T-helper 2 cell treated with Interferon-gamma antibody and Interleukin-4, amounts not matched to agents 5 μg/mL and 100 μg/mL, for 36 hours (primary cell): ENCODE measurements at regions not wholly inside any gene's neighbourhood (a gene's known extent, or its start where the extent isn't known, plus 50 kb on each side); places are given as distances from the start of the nearest gene placed in this dataset.
"Not testable (repeated sequence)": the region's sequence is repeated elsewhere in the genome, so short reads cannot be mapped to it uniquely, and the experiment has no call there.

Experiments
- DNase-seq: peaks from one replicate; pipeline ENCODE4 v3.0.0; 2021; ENCODE audit warnings: low spot score
- H3K27ac Mint-ChIP-seq: one replicate; pipeline ENCODE4 v1.8.0; 2021; ENCODE audit warnings: mild to moderate bottlenecking, mixed read lengths
- H3K27me3 Mint-ChIP-seq: one replicate; pipeline ENCODE4 v1.8.0; 2021; ENCODE audit warnings: low read depth, mixed read lengths
- H3K36me3 Mint-ChIP-seq: one replicate; pipeline ENCODE4 v1.8.0; 2021; ENCODE audit warnings: low read depth, mixed read lengths
- H3K4me1 Mint-ChIP-seq: one replicate; pipeline ENCODE4 v1.8.0; 2021; ENCODE audit warnings: low read depth, mixed read lengths
- H3K4me3 Mint-ChIP-seq: one replicate; pipeline ENCODE4 v1.8.0; 2022; ENCODE audit warnings: mild to moderate bottlenecking, moderate library complexity, mixed read lengths
- H3K9me3 Mint-ChIP-seq: one replicate; pipeline ENCODE4 v1.8.0; 2021; ENCODE audit warnings: mixed read lengths

DNA sequence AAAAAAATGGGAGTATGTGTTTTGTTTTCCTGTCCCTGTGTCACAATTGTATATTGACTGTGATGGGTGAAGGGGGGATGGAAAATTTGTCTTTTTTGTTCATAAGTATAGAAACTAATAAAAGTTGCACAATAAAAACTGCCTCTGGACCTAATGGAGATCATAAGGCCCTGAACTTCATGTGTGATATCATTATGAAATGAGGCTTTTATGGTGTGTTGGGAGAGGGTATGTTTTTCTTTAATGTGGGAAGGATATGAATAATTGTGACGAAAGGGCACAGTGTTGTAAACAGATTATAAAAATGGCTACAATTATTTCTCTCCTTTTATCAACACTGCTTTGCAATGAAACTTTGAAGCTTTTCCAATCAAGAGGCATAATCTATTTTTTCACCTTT is 1889.3 kb upstream of the CELF4 start:
- Mint-ChIP-seq H3K27ac (no peak overlapping the region), H3K4me1 (no peaks in the 10 kb centered on the region), H3K27me3 (no peaks in the 10 kb centered on the region), H3K9me3 (no peaks in the 10 kb centered on the region), H3K36me3 (no peaks in the 10 kb centered on the region), H3K4me3 (no peak overlapping the region)
- no peak for DNase-seq

DNA sequence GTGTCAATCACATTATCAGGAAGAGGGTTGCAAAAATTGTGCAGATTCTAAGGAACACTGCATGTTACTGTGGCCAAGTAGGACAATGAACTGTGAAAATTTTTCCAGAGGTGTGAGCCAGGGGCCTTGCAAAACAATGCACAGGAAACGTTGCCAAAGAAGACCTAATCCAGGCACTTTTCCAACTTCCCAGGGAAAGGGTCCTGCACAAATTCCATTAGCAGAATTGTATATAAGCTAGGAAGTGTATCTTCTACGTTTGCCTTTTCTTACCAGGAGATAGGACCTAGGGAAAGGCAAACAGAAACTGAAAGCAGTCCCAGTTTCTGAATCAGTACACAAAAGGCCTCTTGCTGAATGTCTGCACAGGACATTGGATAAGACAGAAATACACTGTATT is 1888.3 kb upstream of the CELF4 start:
- Mint-ChIP-seq H3K27ac (no peak overlapping the region), H3K27me3 (no peaks in the 10 kb centered on the region), H3K9me3 (no peaks in the 10 kb centered on the region), H3K4me1 (no peaks in the 10 kb centered on the region), H3K36me3 (no peaks in the 10 kb centered on the region), H3K4me3 (no peak overlapping the region)
- no peak for DNase-seq

DNA sequence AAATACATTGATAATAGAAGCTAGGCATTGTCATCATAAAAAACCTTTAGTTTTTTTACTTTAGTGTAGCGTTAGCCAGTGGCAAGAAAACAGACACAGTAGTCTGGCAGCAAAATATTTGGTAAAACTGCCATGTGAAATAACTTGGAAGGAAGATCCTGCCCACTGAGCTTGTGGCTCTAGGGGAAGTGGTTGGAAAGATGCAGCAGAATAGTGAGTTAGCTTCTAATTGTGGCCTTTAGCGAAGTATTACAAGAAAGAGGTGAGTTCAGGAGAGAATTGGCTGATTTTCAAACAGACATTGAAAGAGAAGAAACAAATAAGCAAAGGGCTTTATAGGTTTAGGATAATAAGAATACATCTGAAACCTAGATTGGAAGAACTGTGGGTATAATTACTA is 1887.8 kb upstream of the CELF4 start:
- H3K36me3 Mint-ChIP-seq: no peaks in the 10 kb centered on the region
- H3K4me1 Mint-ChIP-seq: no peaks in the 10 kb centered on the region
- no peaks in the 10 kb centered on the region for H3K27me3 Mint-ChIP-seq
- H3K27ac Mint-ChIP-seq: no peak overlapping the region
- DNase-seq: no peak
- no peaks in the 10 kb centered on the region for H3K9me3 Mint-ChIP-seq
- no peak overlapping the region for H3K4me3 Mint-ChIP-seq

DNA sequence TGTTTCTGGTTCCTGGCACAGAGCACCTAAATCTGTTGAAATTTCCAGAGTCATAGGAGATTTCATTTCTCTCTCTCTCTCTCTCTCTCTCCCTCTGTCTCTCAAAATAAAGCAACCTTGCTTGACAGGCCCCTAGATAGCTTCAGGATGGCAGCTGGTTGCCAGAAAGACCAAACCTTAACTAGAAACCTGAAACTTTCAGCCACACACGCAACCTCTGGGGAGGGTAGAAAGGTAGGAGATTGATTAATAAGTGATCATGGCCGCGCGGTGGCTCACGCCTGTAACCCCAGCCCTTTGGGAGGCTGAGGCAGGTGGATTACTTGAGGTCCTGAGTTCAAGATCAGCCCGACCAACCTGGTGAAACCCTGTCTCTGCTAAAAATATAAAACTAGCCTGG is 1885.4 kb upstream of the CELF4 start:
- H3K4me1 Mint-ChIP-seq: no peaks in the 10 kb centered on the region
- no peak for DNase-seq
- H3K9me3 Mint-ChIP-seq: peaks cover 11% of the 10 kb centered on the region
- no peaks in the 10 kb centered on the region for H3K27me3 Mint-ChIP-seq
- no peak overlapping the region for H3K4me3 Mint-ChIP-seq
- no peaks in the 10 kb centered on the region for H3K36me3 Mint-ChIP-seq
- no peak overlapping the region for H3K27ac Mint-ChIP-seq

DNA sequence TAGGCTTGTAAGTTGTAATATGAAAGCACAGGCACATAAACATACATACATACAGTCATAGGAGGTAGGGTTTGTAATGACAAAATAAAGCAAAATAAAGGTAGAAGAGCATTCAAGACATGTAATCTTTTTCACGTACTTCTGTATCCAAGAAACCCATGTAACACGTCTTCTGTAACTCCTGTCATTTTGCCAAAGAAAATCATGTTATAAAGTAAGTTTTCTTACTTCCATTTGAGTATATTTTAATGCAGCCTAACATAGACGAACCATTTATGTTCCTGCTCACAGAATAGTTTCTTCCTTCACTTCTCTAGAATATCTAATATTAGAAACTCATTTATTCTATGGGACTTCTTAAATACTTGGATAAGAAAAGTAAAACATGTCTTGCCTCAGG is 1884.0 kb upstream of the CELF4 start:
- no peak for DNase-seq
- Mint-ChIP-seq H3K27me3 (no peaks in the 10 kb centered on the region), H3K9me3 (peaks cover 18% of the 10 kb centered on the region), H3K4me3 (no peak overlapping the region), H3K36me3 (no peaks in the 10 kb centered on the region), H3K4me1 (peaks cover 4% of the 10 kb centered on the region), H3K27ac (no peak overlapping the region)

DNA sequence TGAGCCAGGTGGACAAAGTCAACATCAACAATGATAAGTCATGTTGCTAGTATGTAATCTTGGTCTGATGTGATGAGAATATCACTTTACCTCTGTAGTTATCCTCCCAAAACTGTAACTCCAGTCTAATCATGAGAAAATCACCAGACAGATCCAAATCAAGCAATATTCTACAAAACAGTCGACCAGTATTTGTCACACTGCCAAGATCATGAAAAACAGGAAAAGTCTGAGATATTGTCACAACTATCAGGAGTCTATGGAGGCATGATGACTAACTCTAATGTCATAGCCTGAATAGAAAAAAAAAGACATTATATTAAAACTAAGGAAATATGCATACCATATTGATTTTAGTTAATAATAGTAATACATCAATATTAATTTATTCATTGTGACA is 1883.3 kb upstream of the CELF4 start:
- H3K9me3 Mint-ChIP-seq: peaks cover 19% of the 10 kb centered on the region
- no peak overlapping the region for H3K27ac Mint-ChIP-seq
- no peaks in the 10 kb centered on the region for H3K27me3 Mint-ChIP-seq
- H3K4me3 Mint-ChIP-seq: no peak overlapping the region
- H3K4me1 Mint-ChIP-seq: peaks cover 4% of the 10 kb centered on the region
- DNase-seq: no peak
- no peaks in the 10 kb centered on the region for H3K36me3 Mint-ChIP-seq

DNA sequence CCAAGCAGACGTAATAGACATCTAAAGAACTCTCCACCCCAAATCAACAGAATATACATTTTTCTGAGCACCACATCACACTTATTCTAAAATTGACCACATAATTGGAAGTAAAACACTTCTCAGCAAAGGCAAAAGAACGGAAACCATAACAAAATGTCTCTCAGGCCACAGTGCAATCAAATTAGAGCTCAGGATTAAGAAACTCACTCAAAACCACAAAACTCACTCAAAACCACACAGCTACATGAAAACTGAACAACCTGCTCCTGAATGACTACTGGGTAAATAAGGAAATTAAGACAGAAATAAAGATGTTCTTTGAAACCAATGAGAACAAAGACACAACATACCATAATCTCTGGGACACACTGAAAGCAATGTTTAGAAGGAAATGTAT is 1879.4 kb upstream of the CELF4 start:
- H3K27ac Mint-ChIP-seq, H3K4me3 Mint-ChIP-seq, H3K36me3 Mint-ChIP-seq: not testable (repeated sequence)

DNA sequence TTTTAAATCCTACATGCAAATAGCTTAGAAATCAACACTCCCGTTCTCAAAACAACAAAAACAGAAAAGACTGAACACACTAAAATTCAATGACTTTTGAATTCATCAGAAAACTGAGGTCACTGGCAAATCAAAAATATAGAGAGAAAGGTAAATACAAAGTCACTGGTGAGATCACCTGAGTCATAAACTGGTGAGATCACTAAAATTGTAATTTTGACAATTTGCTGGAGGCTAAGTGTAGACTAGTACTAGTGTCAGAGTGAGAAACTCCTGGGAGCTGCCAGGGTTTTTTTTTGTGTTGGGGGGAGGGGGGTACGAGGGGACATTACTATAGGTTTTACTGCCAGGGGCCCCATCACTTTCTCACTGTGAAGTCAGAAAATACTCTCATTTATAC is 1876.0 kb upstream of the CELF4 start:
- H3K27me3 Mint-ChIP-seq: no peaks in the 10 kb centered on the region
- no peak overlapping the region for H3K4me3 Mint-ChIP-seq
- peaks cover 36% of the 10 kb centered on the region for H3K9me3 Mint-ChIP-seq
- DNase-seq: no peak
- H3K36me3 Mint-ChIP-seq: no peaks in the 10 kb centered on the region
- no peak overlapping the region for H3K27ac Mint-ChIP-seq
- peaks cover 4% of the 10 kb centered on the region for H3K4me1 Mint-ChIP-seq

More for the DNA sequence above, 1879.4 kb upstream of the CELF4 start:
- H3K4me1 Mint-ChIP-seq, H3K27me3 Mint-ChIP-seq, DNase-seq: not testable (repeated sequence)
- H3K9me3 Mint-ChIP-seq: peaks cover 22% of the 10 kb centered on the region

DNA sequence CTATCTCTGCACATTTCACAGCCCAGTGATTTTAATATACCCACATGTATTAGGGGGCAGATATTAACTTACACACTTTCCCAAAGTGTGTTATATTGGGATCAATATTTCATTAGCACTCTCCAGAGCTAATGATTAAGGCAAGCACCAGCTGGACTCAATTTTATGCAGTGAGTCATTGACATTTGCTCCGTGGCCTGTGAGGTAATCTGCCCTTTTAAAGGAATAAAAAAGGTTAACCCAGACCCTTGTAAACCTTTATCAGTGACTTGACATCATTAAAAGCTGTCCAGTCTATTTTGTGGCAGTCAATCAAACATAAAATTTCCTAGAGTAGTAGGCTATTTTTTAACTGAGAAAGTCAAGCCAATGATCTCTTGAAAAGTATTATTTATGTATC is 1870.4 kb upstream of the CELF4 start:
- H3K4me3 Mint-ChIP-seq: no peak overlapping the region

DNA sequence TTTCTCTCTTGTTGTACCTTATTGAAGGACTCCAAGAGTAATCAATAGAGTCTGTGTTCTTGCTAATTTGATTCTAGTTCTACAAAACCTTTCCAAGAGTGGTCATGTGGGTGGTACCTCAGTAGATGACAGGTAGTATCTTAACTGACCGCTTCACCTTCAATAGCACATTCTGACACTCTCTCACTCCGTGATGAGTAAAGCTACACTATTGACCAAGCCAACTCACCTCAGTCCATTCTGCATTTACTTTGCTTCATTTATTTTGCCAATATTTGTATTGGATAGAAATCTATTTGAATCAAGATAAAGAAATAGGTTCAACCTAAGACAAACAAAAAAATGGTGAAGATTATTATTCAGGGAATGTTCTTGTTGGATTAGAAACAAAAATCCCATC is 1869.6 kb upstream of the CELF4 start:
- no peak for DNase-seq
- H3K36me3 Mint-ChIP-seq: no peaks in the 10 kb centered on the region
- no peak overlapping the region for H3K27ac Mint-ChIP-seq
- no peaks in the 10 kb centered on the region for H3K27me3 Mint-ChIP-seq
- no peak overlapping the region for H3K4me3 Mint-ChIP-seq
- H3K4me1 Mint-ChIP-seq: no peaks in the 10 kb centered on the region
- H3K9me3 Mint-ChIP-seq: peaks cover 19% of the 10 kb centered on the region

More for the DNA sequence above, 1870.4 kb upstream of the CELF4 start:
- no peak for DNase-seq
- no peaks in the 10 kb centered on the region for H3K36me3 Mint-ChIP-seq
- H3K4me1 Mint-ChIP-seq: no peaks in the 10 kb centered on the region
- peaks cover 19% of the 10 kb centered on the region for H3K9me3 Mint-ChIP-seq
- H3K27me3 Mint-ChIP-seq: no peaks in the 10 kb centered on the region
- H3K27ac Mint-ChIP-seq: no peak overlapping the region

DNA sequence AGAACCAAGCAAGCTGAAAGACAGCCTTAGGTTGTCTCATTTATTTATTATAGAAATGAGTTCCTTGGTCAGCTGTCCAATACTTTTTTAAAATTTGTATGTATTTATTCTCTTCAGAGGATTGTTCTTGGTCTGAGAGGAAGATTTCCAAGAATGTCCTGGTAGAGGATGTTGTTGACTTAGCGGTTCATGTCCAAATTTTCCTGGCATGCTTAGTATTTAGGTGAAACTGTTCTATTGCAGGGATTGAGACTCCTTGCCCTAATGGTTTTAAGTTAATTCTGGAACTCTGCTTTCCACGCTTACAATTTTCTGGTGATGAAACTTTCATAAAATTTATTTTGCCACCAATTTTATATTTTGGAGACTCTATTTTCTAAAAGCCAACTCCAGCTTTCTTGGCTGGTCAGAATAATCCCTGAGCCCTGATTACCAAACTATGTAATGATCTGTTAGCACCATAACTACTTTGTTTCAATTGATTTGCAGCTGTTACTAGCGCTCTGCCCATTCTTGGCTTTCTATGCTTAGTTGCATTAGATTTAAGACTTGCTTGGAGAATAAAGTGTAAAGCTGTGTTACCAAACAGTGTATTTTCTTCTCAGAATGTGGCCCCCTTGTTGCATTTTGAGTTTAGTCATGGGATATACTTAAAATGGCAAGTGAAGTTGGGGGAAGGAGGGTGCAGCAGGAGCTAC is 1868.8 kb upstream of the CELF4 start:
- no peaks in the 10 kb centered on the region for H3K4me1 Mint-ChIP-seq
- no peaks in the 10 kb centered on the region for H3K36me3 Mint-ChIP-seq
- no peak for DNase-seq
- H3K27me3 Mint-ChIP-seq: no peaks in the 10 kb centered on the region
- H3K9me3 Mint-ChIP-seq: peaks cover 14% of the 10 kb centered on the region
- H3K27ac Mint-ChIP-seq: no peak overlapping the region
- no peak overlapping the region for H3K4me3 Mint-ChIP-seq

DNA sequence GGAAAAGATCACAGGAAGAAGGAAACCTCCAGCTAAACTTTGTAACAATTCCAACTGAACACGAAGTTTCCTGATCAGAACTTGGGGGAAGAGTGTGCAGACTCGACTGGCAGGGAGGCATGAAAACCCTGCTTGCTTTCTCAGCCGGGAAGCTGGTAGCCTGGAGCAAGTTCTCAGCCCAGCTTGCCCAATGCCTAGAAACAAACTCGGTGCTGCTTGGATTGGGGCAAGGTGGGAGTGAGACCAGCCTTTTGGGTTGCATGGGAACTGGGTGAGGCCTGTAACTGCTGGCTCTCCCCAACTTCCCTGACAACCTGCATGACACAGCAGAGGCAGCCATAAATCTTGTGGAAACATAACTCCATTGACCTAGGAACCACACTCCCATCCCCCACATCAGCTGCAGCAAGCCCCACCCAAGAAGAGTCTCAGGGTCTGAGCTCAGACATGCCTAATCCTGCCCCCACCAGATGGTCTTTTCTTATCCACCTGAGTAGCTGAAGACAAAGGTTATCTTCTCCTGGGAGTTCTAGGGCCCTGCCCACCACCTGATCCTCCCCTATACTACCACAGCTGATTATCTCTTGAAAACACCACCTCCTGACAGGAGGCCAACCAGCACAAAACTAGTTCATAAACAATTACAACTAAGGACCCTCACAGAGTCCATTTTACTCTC is 1859.7 kb upstream of the CELF4 start:
- no peak for DNase-seq
- H3K4me1 Mint-ChIP-seq: no peaks in the 10 kb centered on the region
- H3K27ac Mint-ChIP-seq: no peak overlapping the region
- H3K9me3 Mint-ChIP-seq: peaks cover 32% of the 10 kb centered on the region
- H3K4me3 Mint-ChIP-seq: no peak overlapping the region
- no peaks in the 10 kb centered on the region for H3K36me3 Mint-ChIP-seq
- no peaks in the 10 kb centered on the region for H3K27me3 Mint-ChIP-seq

DNA sequence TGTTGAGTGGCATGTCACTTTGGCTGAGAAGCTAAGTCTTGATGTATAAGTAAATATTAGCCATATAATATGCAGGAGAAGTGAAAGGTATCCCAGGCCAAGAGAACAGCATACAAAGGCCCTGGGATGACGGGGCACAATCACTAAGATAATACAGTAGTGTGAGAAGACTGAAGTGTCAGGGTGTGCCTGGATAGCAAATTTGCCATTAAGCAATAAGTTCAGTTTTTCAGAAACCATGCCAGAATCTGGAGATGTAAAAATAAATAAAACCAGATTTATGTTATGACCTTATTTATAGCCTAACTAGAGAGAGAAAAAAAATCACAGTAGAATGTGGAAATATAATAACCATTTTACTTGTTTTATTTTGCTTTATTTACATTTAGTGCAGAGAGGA is 1858.7 kb upstream of the CELF4 start:
- H3K27ac Mint-ChIP-seq: no peak overlapping the region
- no peak for DNase-seq
- H3K36me3 Mint-ChIP-seq: no peaks in the 10 kb centered on the region
- H3K4me3 Mint-ChIP-seq: no peak overlapping the region
- peaks cover 32% of the 10 kb centered on the region for H3K9me3 Mint-ChIP-seq
- H3K27me3 Mint-ChIP-seq: no peaks in the 10 kb centered on the region
- H3K4me1 Mint-ChIP-seq: no peaks in the 10 kb centered on the region

DNA sequence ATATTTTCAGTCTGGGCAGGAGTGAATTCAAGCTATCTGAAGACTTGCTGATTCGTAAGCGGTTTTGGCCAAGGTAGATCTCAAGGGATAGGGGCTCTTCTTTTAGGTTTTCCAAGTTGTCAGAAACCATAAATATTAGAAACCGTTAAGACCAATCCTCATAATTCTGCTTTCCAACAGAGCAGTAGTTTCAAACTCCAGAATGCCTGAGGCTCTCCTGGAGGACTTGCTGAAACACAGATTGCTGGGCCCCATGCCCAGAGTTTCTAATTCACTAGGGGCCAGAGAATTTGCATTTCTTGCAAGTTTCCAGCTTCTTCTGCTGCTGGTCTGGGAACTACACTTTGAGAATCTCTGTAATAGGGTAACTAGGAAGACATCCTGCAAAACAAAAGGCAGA is 1855.7 kb upstream of the CELF4 start:
- H3K27ac Mint-ChIP-seq: no peak overlapping the region

DNA sequence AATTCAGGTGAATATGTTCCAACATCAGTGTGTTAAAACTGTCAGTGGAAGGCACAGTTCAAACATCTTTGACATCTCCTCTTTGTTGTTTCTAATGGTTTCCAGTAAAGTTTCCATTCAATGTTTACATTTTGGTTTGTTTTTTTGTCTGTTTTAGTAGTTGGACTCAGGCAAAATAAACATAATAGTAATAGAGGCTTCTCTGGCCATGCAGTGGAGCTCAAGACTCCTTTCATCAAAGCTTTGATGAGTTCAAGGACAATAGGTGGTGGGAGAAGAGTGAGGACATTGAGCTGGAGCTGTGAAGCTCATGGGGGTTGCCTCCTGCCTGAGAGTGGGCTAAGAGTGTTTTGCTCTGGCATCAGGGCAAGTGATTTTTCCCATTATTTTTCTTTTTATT is 1853.7 kb upstream of the CELF4 start:
- Mint-ChIP-seq H3K9me3 (peaks cover 9% of the 10 kb centered on the region), H3K4me3 (no peak overlapping the region), H3K4me1 (no peaks in the 10 kb centered on the region)

More for the DNA sequence above, 1855.7 kb upstream of the CELF4 start:
- H3K36me3 Mint-ChIP-seq: no peaks in the 10 kb centered on the region
- H3K4me3 Mint-ChIP-seq: no peak overlapping the region
- no peak for DNase-seq
- no peaks in the 10 kb centered on the region for H3K4me1 Mint-ChIP-seq
- H3K27me3 Mint-ChIP-seq: no peaks in the 10 kb centered on the region
- H3K9me3 Mint-ChIP-seq: peaks cover 19% of the 10 kb centered on the region

More for the DNA sequence above, 1853.7 kb upstream of the CELF4 start:
- no peaks in the 10 kb centered on the region for H3K27me3 Mint-ChIP-seq
- no peak overlapping the region for H3K27ac Mint-ChIP-seq
- no peaks in the 10 kb centered on the region for H3K36me3 Mint-ChIP-seq
- no peak for DNase-seq
